Nephron progenitor cell (in vitro differentiated cells): ENCODE measurements at regions not wholly inside any gene's neighbourhood (a gene's known extent, or its start where the extent isn't known, plus 50 kb on each side); places are given as distances from the start of the nearest gene placed in this dataset.
A peak's percentile ranks its signal among the peaks of the same experiment; 100 is the strongest.

ENCODE experiments used
- DNase-seq: peaks from one replicate; pipeline ENCODE4 v3.0.0; 2021
- H3K27ac Mint-ChIP-seq: 2 replicates; pipeline ENCODE4 v1.8.0; 2021; ENCODE audit warnings: mild to moderate bottlenecking, moderate library complexity, mixed read lengths
- H3K27me3 Mint-ChIP-seq: 2 replicates; pipeline ENCODE4 v1.8.0; 2021; ENCODE audit warnings: mild to moderate bottlenecking, low read depth, mixed read lengths; ENCODE audit not compliant: poor library complexity
- H3K36me3 Mint-ChIP-seq: 2 replicates; pipeline ENCODE4 v1.8.0; 2021; ENCODE audit warnings: low read depth, mixed read lengths
- H3K4me1 Mint-ChIP-seq: 2 replicates; pipeline ENCODE4 v1.8.0; 2021; ENCODE audit warnings: mixed read lengths
- H3K4me3 Mint-ChIP-seq: 2 replicates; pipeline ENCODE4 v1.8.0; 2021; ENCODE audit warnings: mild to moderate bottlenecking, moderate library complexity, mixed read lengths
- H3K9me3 Mint-ChIP-seq: 2 replicates; pipeline ENCODE4 v1.8.0; 2021; ENCODE audit warnings: mild to moderate bottlenecking, moderate library complexity, mixed read lengths
- CTCF ChIP-seq: fragments of 200-600 bp; sonication (generic); IDR thresholded peaks from 2 replicates; pipeline ENCODE4 v1.5.0; 2021; ENCODE audit warnings: antibody characterized with exemption

DNA sequence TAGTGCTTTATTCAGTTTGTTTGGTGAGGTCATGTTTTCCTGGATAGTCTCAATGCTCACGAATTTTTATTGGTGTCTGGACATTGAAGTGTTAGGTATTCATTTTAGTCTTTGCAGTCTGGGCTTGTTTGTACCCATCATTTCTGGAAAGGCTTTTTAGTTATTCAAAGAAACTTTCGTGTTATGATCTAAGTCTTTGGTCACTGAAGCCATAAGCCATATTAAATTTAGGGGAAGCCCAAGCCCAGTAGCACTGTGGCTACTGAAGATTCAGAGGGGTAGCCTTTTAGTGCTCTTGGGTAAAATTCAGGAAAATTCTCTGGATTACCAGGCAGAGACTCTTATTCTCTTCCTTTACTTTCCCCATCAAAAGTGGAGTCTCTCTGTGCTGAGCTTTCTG lies 56.2 kb upstream of the PEX5L start:
- TF ChIP-seq CTCF = no peak
- no peak for DNase-seq
- H3K36me3 Mint-ChIP-seq = no peaks in the 10 kb centered on the region
- peaks cover 3% of the 10 kb centered on the region for H3K27me3 Mint-ChIP-seq
- no peaks in the 10 kb centered on the region for H3K4me1 Mint-ChIP-seq
- H3K9me3 Mint-ChIP-seq = peaks cover 4% of the 10 kb centered on the region
- H3K4me3 Mint-ChIP-seq = no peak overlapping the region
- no peak overlapping the region for H3K27ac Mint-ChIP-seq

GRCh38 chr3:180093535-180093934 lies 56.8 kb upstream of the PEX5L start:
- TF ChIP-seq CTCF = no peak
- no peaks in the 10 kb centered on the region for H3K4me1 Mint-ChIP-seq

GRCh38 chr3:180097626-180098025 lies 60.9 kb upstream of the PEX5L start:
- Mint-ChIP-seq H3K4me1 (peaks cover 6% of the 10 kb centered on the region), H3K9me3 (peaks cover 2% of the 10 kb centered on the region), H3K27ac (no peak overlapping the region), H3K4me3 (no peak overlapping the region), H3K27me3 (no peaks in the 10 kb centered on the region), H3K36me3 (no peaks in the 10 kb centered on the region)
- no peak for DNase-seq
- no peak for TF ChIP-seq CTCF

More at GRCh38 chr3:180093535-180093934, 56.8 kb upstream of the PEX5L start:
- H3K9me3 Mint-ChIP-seq = peaks cover 4% of the 10 kb centered on the region
- no peak overlapping the region for H3K27ac Mint-ChIP-seq
- H3K36me3 Mint-ChIP-seq = no peaks in the 10 kb centered on the region
- H3K27me3 Mint-ChIP-seq = peaks cover under 1% of the 10 kb centered on the region
- DNase-seq = no peak
- H3K4me3 Mint-ChIP-seq = no peak overlapping the region

DNA sequence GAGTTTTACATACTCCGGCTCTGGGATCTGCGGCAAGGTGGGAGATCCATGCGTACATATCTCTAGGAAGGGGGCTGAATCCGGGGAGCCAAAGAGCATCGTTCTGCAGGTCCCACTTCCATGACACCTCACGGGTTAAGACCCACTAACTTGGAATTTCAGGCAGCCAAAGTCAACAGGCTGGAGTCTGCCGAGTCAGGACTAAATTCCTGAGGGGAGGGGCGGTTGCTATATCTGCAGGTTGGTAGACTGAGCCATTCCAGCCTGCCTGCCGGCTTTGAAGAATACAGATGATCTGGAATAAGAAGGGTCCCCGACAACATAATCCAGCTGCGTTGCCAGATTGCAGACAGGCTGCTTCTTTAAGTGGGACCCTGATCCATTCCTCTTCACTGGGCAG lies 65.4 kb upstream of the PEX5L start:
- TF ChIP-seq CTCF = no peak
- Mint-ChIP-seq H3K27ac (no peak overlapping the region), H3K9me3 (peaks cover 11% of the 10 kb centered on the region), H3K4me3 (no peak overlapping the region), H3K27me3 (no peaks in the 10 kb centered on the region), H3K36me3 (no peaks in the 10 kb centered on the region), H3K4me1 (peaks cover 6% of the 10 kb centered on the region)
- peak; percentile 16 for DNase-seq

DNA sequence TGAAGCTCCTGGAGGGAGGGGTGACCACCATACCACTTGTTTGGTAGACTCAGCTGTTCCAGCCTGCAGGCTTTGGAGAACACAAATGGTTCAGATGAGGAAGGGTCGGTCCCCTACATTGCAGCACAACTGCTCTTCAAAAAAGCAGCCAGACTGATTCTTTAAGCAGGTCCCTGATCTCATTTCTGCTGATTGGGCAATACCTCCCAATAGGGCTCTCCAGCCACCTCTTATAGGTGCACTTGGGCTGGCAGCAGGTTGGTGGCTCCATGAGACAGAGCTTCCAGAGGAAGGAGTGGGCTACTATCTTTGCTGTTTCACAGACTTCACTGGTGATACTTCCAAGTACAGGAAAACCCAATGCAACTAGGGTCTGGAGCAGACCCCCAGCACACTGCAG lies 65.9 kb upstream of the PEX5L start:
- Mint-ChIP-seq H3K27me3 (no peaks in the 10 kb centered on the region), H3K27ac (no peak overlapping the region), H3K36me3 (no peaks in the 10 kb centered on the region), H3K4me3 (no peak overlapping the region), H3K4me1 (peaks cover 6% of the 10 kb centered on the region), H3K9me3 (peaks cover 11% of the 10 kb centered on the region)
- no peak for TF ChIP-seq CTCF
- DNase-seq = no peak

- Mint-ChIP-seq H3K27me3 (no peaks in the 10 kb centered on the region), H3K9me3 (no peaks in the 10 kb centered on the region), H3K27ac (no peak overlapping the region), H3K4me3 (no peak overlapping the region), H3K4me1 (peaks cover 32% of the 10 kb centered on the region), H3K36me3 (no peaks in the 10 kb centered on the region)
- DNase-seq = no peak
- no peak for TF ChIP-seq CTCF
Observed at GRCh38 chr3:180116203-180116602, 79.5 kb upstream of the PEX5L start.
